Coronary artery (tissue), 2 donors: ENCODE measurements at regions not wholly inside any gene's neighbourhood (a gene's known extent, or its start where the extent isn't known, plus 50 kb on each side); places are given as distances from the start of the nearest gene placed in this dataset.

Source experiments
- DNase-seq: peaks from one replicate; pipeline ENCODE4 v3.0.0-alpha.2; 2017; ENCODE audit warnings: low spot score
- H3K27ac ChIP-seq, 2 donors: fragments of 200-600 bp; sonication (generic); one replicate each; pipeline ENCODE4 v1.5.1; 2016 to 2019
- H3K4me3 ChIP-seq: fragments of 200-600 bp; sonication (generic); 2 replicates; pipeline ENCODE4 v1.5.1; 2016; ENCODE audit warnings: mild to moderate bottlenecking, moderate library complexity
- CTCF ChIP-seq: fragments of 200-600 bp; sonication (generic); IDR thresholded peaks from one replicate; pipeline ENCODE4 v1.5.1; 2019; ENCODE audit warnings: antibody characterized with exemption

GRCh38 chr20:43389211-43389610 lies 68.5 kb upstream of the SRSF6 start:
- no peak for DNase-seq
- no peak for TF ChIP-seq CTCF
- Histone ChIP-seq H3K4me3 (no peak overlapping the region), H3K27ac (peak overlapping the region in 1 of 2 donors; percentile 62)

- Histone ChIP-seq H3K27ac (peak overlapping the region in 1 of 2 donors; percentile 62), H3K4me3 (no peak overlapping the region)
- TF ChIP-seq CTCF, result no peak
- no peak for DNase-seq
Observed at GRCh38 chr20:43388268-43389002, 69.3 kb upstream of the SRSF6 start.

GRCh38 chr20:43387737-43388136 lies 70.0 kb upstream of the SRSF6 start:
- DNase-seq, result no peak
- Histone ChIP-seq H3K4me3 (no peak overlapping the region), H3K27ac (no peak overlapping the region)
- no peak for TF ChIP-seq CTCF

- no peak for TF ChIP-seq CTCF
- H3K4me3 ChIP-seq, result no peak overlapping the region
- H3K27ac ChIP-seq, result no peak overlapping the region
- no peak for DNase-seq
Observed at GRCh38 chr20:43386878-43387277, 70.8 kb upstream of the SRSF6 start.

GRCh38 chr20:43385914-43386313 lies 71.8 kb upstream of the SRSF6 start:
- no peak overlapping the region for H3K4me3 ChIP-seq
- no peak for DNase-seq
- no peak overlapping the region for H3K27ac ChIP-seq
- no peak for TF ChIP-seq CTCF

- DNase-seq, result no peak
- Histone ChIP-seq H3K27ac (no peak overlapping the region), H3K4me3 (no peak overlapping the region)
- TF ChIP-seq CTCF, result no peak
Observed at GRCh38 chr20:43384101-43384940, 73.4 kb upstream of the SRSF6 start.
